DLD1 (cell line): ENCODE measurements at regions not wholly inside any gene's neighbourhood (a gene's known extent, or its start where the extent isn't known, plus 50 kb on each side); places are given as distances from the start of the nearest gene placed in this dataset.

Source experiments
- in situ Hi-C: cut with HindIII; loops from 2 replicates; pipeline ENCODE4 v1.10.0; 2017; ENCODE audit warnings: low sequenced_read_pairs

DNA sequence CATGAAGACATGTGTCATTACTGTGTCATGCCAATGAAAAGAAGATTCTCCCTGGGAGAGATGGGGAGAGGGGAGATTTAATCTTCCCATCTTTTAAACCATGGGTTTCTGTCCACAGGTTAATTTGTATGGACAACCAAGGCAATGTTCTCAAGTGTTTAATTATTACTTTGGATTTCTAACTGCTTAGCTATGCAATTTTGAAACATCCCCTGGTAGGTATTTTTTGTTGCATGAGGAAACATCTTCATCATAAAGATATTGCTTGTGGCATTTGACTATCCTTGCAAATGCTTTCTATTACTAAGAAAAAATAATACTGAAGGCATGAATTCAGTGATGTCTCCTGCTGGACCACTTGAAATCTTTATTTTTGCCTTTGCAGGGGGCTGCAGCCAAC lies 326.6 kb upstream of the TPM1 start:
- in situ Hi-C loops: no loop called here

DNA sequence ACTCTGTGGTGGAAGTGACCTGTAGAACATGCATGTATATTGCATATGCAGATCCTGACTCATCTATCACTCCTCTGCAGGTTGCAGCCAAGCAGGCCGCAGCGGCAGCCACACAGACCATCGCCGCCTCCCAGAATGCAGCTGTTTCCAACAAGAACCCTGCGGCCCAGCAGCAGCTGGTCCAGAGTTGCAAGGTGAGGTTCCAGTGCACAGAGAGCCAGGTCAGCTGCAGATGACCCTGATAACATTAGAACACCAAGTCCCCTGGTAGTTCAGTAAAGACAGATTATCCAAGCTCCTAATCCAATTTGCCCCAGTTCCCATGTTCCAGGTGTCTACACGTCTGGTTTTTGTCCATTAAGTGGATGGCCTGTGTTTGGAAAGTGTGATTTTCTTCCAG lies 325.1 kb upstream of the TPM1 start:
- in situ Hi-C loops: no loop called here

DNA sequence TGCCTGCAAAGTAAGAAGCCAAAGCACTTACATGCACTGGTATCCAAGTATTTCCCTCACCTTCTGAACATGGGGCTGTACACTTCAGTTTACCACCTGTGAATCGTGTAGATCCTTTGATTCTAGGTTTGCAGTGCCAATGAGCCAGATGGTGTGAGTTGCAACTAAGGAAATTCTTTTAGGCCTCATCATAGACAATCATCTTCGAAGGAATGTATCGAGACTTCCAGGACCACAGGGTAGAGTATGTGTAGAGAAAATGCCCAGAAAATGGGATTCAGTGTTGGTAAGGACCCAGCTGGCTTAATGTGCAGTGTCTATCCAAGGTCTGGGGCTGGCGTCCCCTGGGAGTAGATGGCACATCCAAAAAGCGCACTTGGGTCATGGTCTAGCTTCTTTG lies 323.2 kb upstream of the TPM1 start:
- in situ Hi-C loops: no loop called here

DNA sequence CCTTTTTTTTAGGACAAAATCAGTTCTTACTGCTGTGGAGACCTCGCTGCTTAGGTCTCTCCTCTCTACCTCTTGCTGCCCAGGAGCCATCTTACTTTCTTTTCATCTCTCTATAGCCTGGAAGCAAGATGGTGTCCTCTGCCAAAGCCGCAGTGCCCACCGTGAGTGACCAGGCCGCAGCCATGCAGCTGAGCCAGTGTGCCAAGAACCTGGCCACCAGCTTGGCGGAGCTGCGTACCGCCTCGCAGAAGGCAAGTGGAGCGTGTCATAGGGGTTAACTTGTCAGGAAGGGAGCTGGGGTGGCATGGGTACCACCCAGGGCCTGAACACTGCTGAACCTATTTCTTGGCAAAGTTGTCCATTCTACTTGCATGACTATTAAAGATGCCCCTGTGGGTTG lies 320.3 kb upstream of the TPM1 start:
- in situ Hi-C loops: no loop called here

DNA sequence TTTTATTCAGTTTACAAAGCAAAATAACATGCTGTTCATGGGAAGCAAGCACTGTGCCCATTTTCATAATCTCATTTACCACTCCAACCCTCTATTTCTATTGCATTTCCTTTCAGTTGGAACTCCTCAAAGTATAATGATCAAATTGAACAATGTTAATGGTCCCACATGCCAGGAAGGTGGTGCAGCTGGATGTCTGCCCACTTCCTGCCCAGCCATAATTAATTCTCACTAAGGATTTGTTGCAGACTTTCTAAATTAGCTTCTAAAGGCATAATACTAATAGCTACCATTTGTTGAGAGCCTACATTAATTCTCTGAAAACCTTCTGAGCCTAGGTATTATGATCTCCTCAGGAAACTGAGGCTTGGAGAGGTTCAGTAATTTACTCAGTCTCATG lies 316.1 kb upstream of the TPM1 start:
- in situ Hi-C loops: no loop called here

DNA sequence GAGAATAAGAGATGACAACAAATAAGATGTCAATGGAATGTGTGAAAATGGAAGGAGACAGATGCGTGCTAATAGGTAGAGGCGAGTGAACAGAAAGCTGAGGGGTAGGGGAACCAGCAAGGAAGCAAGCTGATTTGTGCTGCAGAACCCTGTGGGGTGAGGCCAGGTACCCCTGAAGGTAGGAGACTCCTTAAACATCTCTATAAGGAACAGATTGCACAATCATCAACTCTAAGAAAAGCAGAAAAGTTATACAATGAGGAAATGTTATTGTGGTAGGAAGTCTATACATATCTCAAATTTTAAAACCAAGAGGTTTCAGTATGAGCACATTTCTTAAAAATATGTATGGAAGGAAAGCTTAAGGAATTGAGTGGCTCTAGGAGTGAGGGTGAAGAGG lies 315.0 kb upstream of the TPM1 start:
- in situ Hi-C loops: no loop called here

DNA sequence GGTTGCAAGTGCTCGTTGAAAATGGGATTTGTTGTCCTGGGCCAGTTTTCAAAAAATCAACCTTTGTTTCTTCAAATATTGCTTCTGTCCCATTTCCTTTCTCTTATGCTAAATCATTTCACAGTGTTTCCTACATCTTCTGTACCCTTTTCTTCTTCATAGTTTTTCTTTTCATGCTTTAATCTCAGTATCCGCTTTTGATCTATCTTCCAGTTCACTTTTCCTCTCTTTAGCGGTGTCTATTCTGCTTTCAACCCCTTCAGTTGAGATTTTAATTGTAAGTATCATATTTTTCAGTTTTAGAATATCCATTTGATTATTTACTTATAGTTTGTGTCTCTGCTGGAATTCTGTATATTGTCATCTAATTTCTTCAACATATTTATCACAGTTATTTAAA lies 311.7 kb upstream of the TPM1 start:
- in situ Hi-C loops: no loop called here

DNA sequence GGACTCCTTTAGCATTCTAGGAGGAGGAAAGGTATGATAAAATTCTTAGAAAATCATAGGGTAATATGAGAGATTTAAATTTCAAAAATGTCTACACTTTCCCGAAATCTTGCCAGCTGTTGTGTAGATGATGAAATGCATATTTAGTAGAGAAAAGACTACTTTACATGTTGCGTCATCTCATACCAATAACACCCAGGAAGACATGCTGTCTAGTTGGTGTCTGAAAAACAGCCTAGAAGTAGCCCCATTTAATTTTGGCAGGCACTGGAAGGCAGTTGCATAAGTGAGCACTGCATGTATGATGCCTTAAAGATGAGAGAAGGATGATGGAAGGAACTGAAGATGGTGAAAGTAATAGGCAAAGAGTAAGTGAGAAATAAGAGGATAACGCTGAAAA lies 310.5 kb upstream of the TPM1 start:
- in situ Hi-C loops: no loop called here

DNA sequence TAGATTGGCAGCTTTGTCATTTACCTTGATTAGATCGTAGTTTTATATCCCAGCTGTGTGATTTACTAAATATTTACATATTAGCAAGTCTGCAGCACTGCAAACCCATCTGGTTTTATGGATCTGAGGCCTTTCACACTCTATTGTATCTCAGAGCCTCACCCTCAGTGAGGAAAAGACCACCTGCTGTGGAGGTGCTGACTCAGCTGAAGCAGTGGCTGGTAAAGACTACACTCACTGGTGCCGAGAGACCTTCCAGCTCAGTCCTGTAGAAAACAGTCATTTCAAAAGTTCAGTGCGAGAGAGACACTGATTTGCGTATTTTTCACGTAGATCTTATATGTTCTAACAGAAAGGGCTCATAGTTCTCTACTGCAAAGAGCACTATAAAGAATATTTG lies 307.8 kb upstream of the TPM1 start:
- in situ Hi-C loops: no loop called here

DNA sequence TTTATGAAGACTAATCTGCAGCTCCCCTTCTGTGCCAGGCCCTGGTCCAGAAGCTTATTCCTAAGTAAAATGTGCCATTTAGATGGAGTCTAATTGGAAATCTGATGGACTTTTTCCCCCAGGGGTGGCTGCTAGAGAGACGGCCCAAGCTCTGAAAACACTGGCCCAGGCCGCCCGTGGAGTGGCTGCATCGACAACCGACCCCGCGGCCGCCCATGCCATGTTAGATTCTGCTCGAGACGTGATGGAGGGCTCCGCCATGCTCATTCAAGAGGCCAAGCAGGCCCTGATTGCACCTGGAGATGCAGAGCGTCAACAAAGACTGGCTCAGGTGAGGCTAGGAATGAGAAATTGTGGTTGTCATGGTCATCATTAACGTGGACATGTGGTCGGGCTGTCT lies 305.8 kb upstream of the TPM1 start:
- in situ Hi-C loops: no loop called here

DNA sequence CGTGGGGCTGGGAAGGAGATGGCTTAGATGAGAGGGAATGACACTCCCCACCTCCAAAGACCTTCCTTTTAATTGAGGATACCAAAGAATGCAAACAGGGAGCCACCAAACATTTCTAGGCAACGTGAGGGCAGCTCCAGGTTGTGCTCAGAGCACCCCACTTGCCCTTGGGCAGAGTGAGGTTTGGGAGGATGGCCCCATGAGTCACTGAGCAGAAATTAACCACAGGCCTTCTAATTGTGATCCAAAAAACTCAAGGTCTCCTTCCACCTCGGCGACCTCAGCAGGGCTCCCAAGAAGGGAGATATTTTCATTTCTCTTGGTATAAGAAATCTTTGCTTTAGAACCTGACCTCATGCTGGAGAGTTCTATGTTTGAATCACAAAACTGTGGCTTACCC lies 305.0 kb upstream of the TPM1 start:
- in situ Hi-C loops: no loop called here

DNA sequence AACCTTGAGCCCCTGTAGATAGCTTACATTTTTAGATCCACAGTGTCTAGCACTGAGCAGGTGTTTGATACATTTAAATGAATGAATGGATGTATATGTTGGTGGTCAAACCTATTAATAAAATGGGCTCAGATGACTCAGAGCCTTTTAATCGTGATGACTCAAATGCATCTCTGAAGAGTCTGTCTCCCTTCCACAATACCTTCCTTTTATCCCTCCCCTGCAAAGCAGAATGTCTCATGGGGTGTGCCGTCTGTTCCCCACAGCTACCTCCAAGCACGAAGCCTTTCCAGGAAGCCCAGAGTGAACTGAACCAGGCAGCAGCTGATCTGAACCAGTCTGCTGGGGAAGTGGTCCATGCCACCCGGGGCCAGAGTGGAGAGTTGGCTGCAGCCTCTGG lies 303.5 kb upstream of the TPM1 start:
- in situ Hi-C loops: no loop called here

DNA sequence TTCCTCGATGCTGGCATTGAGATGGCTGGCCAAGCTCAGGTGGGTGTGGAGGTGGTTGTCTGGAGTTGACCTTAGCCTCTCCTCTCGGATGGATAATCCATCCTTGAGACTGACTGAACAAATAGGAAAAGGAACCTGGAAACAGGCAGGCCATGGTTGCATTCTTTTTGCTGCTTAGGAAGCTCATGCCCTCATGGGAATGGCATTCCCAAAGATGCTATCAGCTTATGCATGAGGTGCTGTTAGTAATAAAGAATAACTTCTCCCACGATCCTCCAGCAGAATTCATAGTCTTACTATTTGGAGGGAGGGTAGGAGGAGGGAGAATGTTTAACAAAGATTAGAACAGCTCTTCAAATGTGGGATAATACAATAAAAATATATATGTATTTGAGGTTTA lies 303.0 kb upstream of the TPM1 start:
- in situ Hi-C loops: no loop called here

DNA sequence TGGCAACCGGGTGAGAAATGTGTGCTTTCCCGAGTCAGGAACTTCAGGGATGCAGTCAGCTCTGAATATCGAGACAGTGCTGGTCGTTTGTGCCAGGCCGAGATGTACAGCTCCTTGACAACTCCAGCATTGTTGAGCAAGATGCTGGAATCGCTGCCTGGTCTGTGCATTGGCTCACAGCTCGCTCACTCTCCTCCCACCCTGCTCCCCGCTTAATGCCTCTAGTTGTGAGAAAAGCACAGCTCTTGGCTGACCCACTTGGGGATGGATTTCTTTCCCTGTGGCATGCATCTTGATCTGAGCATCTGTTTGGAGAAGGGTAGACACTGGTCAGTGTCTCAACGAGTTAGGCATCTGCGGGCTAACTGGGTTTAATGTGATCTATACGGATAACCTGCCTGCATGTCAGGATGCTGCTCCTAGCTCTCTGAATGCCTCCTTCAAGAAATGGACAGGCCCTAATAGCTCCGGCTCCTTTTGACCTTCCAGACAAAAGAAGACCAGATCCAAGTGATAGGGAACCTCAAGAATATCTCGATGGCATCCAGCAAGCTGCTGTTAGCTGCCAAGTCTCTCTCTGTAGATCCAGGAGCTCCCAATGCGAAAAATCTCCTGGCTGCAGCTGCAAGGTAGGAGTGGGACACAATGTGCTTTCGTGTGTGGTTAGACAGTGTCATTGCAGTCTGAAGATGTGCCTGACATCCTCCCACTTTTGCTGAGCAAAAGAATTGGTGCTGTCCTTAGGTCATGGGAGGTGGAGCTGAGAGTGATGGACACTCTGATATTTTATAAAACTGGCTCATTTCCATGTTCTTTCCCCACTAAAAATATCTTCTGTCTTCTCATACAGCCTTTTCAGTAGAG lies 302.2 kb upstream of the TPM1 start:
- in situ Hi-C loops: no loop called here

DNA sequence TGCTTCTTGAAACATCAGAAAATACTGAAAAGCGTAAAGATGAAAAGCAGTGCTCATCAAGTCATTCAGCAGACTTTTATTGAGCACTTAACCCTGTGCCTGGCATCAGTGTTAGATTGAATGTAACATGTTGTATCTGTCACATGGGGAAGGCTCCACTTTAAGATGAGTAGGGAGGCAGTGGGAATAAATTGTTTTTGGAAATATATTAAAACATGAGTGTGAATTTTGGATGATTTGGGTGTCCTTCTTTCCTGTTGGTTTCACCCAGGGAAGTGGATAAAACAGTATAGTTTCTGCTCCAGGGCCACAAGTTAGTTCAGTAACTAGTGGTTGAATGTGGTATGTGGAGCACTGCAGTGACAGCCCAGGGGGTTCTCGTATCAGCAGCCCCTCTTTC lies 301.4 kb upstream of the TPM1 start:
- in situ Hi-C loops: no loop called here

DNA sequence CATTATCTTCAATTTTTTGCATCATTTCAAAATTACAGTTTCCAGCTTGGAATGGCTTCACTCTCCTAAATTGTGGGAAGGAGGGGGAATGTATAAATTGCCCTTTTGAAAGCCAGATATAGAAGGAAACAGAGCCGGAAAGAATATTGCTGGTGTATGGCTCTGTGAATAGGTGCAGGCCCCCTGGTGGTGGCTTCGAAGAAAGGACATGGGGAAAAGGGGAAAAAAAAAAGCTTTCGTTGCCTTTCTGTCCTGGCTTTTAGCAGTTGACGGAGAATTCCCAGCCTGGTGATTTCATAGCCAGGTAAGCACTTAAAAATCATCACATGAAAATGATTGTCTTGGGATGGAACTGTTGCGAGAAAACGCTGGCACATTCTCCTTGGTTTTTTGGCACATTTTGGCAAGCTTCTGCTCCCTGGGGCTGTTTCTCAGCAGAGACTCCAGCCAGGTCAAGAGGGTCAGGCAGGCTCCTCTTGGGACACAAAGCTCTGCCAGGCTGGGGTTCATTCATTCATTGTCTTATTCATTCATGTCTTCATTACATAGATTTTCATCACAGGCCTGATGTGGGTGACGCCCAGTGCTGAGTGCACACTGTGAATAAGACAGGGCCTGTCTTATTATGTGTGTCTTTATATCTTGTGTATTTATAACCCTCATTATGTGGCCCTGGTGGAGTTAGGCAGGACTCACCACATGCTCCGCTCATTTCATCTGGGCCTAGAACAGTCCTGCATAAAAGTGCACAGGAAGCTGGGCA lies 300.0 kb upstream of the TPM1 start:
- in situ Hi-C loops: no loop called here

DNA sequence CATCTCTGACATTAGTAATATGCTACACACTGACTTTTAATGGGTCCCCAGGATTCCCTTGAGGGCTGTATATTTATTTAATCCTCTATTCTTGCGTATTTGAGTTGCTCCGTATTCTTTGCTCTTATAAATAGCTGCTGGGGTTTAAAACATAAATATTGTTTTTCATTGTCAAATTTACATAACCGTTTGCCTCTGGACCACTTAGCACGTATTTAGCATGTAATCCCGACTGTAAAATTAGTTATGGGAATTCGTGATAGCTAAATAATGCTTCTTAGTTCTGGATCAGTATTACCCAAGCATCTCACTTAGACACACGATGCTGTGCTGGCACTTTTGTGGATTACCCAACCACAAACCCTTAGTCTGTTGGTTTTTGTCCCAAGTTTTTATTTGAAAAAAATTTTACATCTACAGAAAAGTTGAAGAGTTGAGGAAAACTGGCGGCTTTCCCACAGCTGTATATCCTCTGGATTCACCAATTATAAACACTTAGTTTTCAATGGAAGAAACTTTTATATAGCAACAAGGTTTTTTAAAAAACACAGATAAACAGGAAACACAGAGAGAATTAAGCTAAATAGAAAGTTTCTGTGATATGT lies 296.8 kb upstream of the TPM1 start:
- in situ Hi-C loops: no loop called here

DNA sequence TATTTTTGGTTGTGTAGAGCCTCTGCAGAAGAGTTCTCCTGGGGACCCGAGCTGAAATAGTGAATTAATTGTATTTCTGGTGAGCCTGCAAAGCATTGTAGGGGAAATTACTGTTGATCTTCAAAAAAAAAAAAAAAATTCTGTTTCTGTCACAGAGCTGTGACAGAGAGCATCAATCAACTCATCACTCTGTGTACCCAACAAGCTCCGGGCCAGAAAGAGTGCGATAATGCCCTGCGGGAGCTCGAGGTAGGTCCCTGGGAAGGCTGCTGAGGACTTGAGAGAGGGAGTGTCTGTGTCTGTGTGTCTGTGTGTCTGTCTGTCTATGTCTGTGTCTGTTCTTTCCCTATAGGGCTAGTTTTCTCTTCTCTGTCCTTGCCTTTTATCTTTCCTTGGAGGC lies 294.4 kb upstream of the TPM1 start:
- in situ Hi-C loops: no loop called here

DNA sequence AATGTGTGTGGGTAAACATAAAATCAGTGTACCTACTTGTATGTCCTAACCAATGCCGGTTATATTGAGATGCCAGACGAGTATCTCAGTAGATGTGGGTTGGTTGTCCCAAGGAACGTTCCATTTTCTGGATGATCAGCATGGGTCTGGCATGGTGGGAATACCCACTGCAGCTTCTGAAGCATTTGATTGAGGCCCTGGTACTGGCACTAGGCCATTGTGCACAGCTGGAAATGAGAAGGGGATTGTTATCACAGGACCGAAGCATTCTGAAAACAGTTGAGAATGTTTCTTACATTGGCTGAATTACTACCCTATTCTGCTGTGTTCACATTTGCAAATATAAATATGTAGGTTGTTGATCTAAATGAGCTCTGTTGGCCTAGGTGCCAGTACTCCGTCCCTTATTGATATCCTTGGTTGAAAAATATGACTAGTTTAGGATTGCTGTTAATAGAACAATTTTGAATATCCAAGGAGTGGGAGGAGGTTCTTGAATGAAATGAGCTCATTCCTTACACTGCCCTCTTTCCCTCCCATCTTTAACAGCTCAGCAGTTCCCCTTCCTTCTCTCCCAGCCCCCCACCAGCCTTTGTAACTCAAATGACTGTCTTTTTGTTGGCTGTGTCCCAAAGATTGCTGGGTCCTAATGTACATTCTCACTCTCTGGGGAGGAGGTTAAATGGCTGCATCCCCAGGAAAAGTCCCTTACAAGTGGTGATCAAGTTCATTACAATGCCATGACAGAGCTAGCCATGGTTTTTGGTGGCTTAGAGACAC lies 293.3 kb upstream of the TPM1 start:
- in situ Hi-C loops: no loop called here

DNA sequence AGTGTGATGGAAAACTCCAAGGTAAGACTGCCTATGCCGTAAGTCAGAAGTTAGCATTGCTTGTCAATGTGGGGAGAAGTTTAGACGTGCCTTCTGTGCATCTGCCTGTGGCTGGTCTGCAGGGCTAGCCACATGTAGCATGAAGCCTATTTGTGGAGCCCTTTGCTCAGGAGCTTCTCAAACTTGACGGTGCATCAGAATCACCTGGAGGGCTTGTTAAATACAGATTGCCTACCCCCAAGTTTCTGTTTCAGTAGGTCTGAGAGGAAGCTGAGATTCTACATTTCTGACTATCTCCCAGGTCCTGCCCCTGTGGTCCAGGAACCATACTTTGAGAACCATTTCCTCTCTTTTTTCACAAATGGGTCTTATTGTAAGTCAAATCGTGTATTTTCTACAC lies 292.1 kb upstream of the TPM1 start:
- in situ Hi-C loops: loop anchor here (25.0 kb wide), 1 partner anchor 287 kb away; the partner anchor contains the start of gene TPM1
